Thyroid gland (tissue), 4 donors: ENCODE measurements at regions not wholly inside any gene's neighbourhood (a gene's known extent, or its start where the extent isn't known, plus 50 kb on each side); places are given as distances from the start of the nearest gene placed in this dataset.

ENCODE experiments used
- DNase-seq, 2 donors: peaks; one replicate each; pipeline ENCODE4 v3.0.0-alpha.2; 2019
- H3K27ac ChIP-seq, 3 donors: fragments of 200-600 bp; sonication (generic); 1 replicate in 2 of 3; 2 replicates in 1 of 3; pipeline ENCODE4 v1.5.1; 2016 to 2019; ENCODE audit warnings: mild to moderate bottlenecking in 1 of 3, moderate library complexity in 1 of 3
- H3K27me3 ChIP-seq: fragments of 200-600 bp; sonication (generic); one replicate; pipeline ENCODE4 v1.5.1; 2019
- H3K36me3 ChIP-seq, 2 donors: fragments of 200-600 bp; sonication (generic); one replicate each; pipeline ENCODE4 v1.5.1; 2016 to 2019
- H3K4me1 ChIP-seq, 2 donors: fragments of 200-600 bp; sonication (generic); one replicate each; pipeline ENCODE4 v1.5.1; 2017 to 2019
- H3K4me3 ChIP-seq, 3 donors: fragments of 200-600 bp; sonication (generic); replicated peaks in 1 of 3; 1 replicate in 2 of 3; 2 replicates in 1 of 3; pipeline ENCODE4 v1.5.1; 2016; ENCODE audit warnings: mild to moderate bottlenecking in 1 of 3
- H3K9me3 ChIP-seq: fragments of 200-600 bp; sonication (generic); one replicate; pipeline ENCODE4 v1.5.1; 2017
- CTCF ChIP-seq, 6 experiments: fragments of 200-600 bp in 3 of 6; fragments of 450-650 bp in 3 of 6; sonication (generic) in 3 of 6; IDR thresholded peaks; one replicate each; pipeline ENCODE4 v1.5.1; 2016 to 2019; ENCODE audit warnings: antibody characterized with exemption in 6 of 6, mild to moderate bottlenecking in 2 of 6, inconsistent platforms in 1 of 6, moderate library complexity in 1 of 6
- POLR2A ChIP-seq, 2 donors: fragments of 450-650 bp; IDR thresholded peaks; one replicate each; pipeline ENCODE4 v1.6.1; 2017; ENCODE audit warnings: antibody characterized with exemption in 2 of 2, mild to moderate bottlenecking in 2 of 2, moderate library complexity in 1 of 2
- WGBS, 2 donors: methylation state at CpG; one replicate each; pipeline ENCODE4 v1.1.5; 2017; 5-methylcytosine and 5-hydroxymethylcytosine counted together
- intact Hi-C: fragments of 100-400 bp; cut with DNase I; formaldehyde crosslinking; loops from one replicate; pipeline ENCODE4 v1.15.1; 2023

GRCh38 chr10:128418819-128419218, 292.6 kb upstream of the MKI67 start:
- TF ChIP-seq POLR2A (IDR thresholded peaks at IDR 0.05): no peak
- TF ChIP-seq CTCF (IDR thresholded peaks at IDR 0.05): no peak
- Histone ChIP-seq H3K4me1 (no peaks in the 10 kb centered on the region), H3K9me3 (no peaks in the 10 kb centered on the region), H3K27me3 (no peaks in the 10 kb centered on the region), H3K36me3 (no peaks in the 10 kb centered on the region), H3K27ac (no peak overlapping the region), H3K4me3 (no peak overlapping the region)
- DNase-seq: no peak
- intact Hi-C loops: no loop called here
- WGBS, 2 donors: 72 to 83% methylated on average over 5 of the region's 5 CpGs

- no peaks in the 10 kb centered on the region for H3K27me3 ChIP-seq
- intact Hi-C loops: no loop called here
- 74 to 79% methylated on average over 2 to 4 of the region's 4 CpGs for WGBS, 2 donors
- no peaks in the 10 kb centered on the region for H3K4me1 ChIP-seq
- no peaks in the 10 kb centered on the region for H3K36me3 ChIP-seq
- H3K27ac ChIP-seq: no peak overlapping the region
- TF ChIP-seq POLR2A (IDR thresholded peaks at IDR 0.05) (no peak), CTCF (IDR thresholded peaks at IDR 0.05) (no peak)
- H3K4me3 ChIP-seq: no peak overlapping the region
- no peak for DNase-seq
- H3K9me3 ChIP-seq: no peaks in the 10 kb centered on the region
Observed at GRCh38 chr10:128419466-128420019, 293.3 kb upstream of the MKI67 start.

- no peak overlapping the region for H3K27ac ChIP-seq
- no peak for DNase-seq
- no peaks in the 10 kb centered on the region for H3K4me1 ChIP-seq
- no peaks in the 10 kb centered on the region for H3K36me3 ChIP-seq
- H3K27me3 ChIP-seq: no peaks in the 10 kb centered on the region
- TF ChIP-seq POLR2A (IDR thresholded peaks at IDR 0.05) (no peak), CTCF (IDR thresholded peaks at IDR 0.05) (no peak)
- 64 to 77% methylated on average over 3 of the region's 3 CpGs for WGBS, 2 donors
- H3K4me3 ChIP-seq: no peak overlapping the region
- intact Hi-C loops: no loop called here
- no peaks in the 10 kb centered on the region for H3K9me3 ChIP-seq
Observed at GRCh38 chr10:128420623-128421022, 294.4 kb upstream of the MKI67 start.

GRCh38 chr10:128421371-128422160, 295.3 kb upstream of the MKI67 start:
- H3K4me1 ChIP-seq: no peaks in the 10 kb centered on the region
- H3K36me3 ChIP-seq: no peaks in the 10 kb centered on the region
- no peak for TF ChIP-seq POLR2A (IDR thresholded peaks at IDR 0.05)
- TF ChIP-seq CTCF (IDR thresholded peaks at IDR 0.05): no peak
- intact Hi-C loops: no loop called here
- no peak overlapping the region for H3K4me3 ChIP-seq
- DNase-seq: no peak
- no peak overlapping the region for H3K27ac ChIP-seq
- 60 to 65% methylated on average over 9 of the region's 9 CpGs for whole genome bisulfite sequencing, 2 donors
- H3K27me3 ChIP-seq: no peaks in the 10 kb centered on the region
- H3K9me3 ChIP-seq: no peaks in the 10 kb centered on the region

GRCh38 chr10:128422190-128422589, 296.0 kb upstream of the MKI67 start:
- no peak for DNase-seq
- Histone ChIP-seq H3K27ac (no peak overlapping the region), H3K36me3 (no peaks in the 10 kb centered on the region), H3K27me3 (no peaks in the 10 kb centered on the region), H3K9me3 (no peaks in the 10 kb centered on the region), H3K4me1 (no peaks in the 10 kb centered on the region), H3K4me3 (no peak overlapping the region)
- intact Hi-C loops: no loop called here
- TF ChIP-seq POLR2A (IDR thresholded peaks at IDR 0.05): no peak
- TF ChIP-seq CTCF (IDR thresholded peaks at IDR 0.05): no peak
- WGBS, 2 donors: 75 to 77% methylated on average over 13 of the region's 13 CpGs
